Endothelial cell (in vitro differentiated cells): ENCODE measurements at regions not wholly inside any gene's neighbourhood (a gene's known extent, or its start where the extent isn't known, plus 50 kb on each side); places are given as distances from the start of the nearest gene placed in this dataset.

Source experiments
- DNase-seq: peaks from one replicate; pipeline ENCODE4 v3.0.0; 2021; ENCODE audit warnings: low spot score
- H3K27ac Mint-ChIP-seq: one replicate; pipeline ENCODE4 v1.8.0; 2021; ENCODE audit warnings: mixed read lengths, inconsistent platforms; ENCODE audit not compliant: unreplicated experiment
- H3K27me3 Mint-ChIP-seq: one replicate; pipeline ENCODE4 v1.8.0; 2021; ENCODE audit warnings: mild to moderate bottlenecking, moderate library complexity, mixed read lengths, inconsistent platforms; ENCODE audit not compliant: unreplicated experiment
- H3K36me3 Mint-ChIP-seq: one replicate; pipeline ENCODE4 v1.8.0; 2021; ENCODE audit warnings: mild to moderate bottlenecking, low read depth, mixed read lengths, inconsistent platforms; ENCODE audit not compliant: unreplicated experiment
- H3K4me1 Mint-ChIP-seq: one replicate; pipeline ENCODE4 v1.8.0; 2021; ENCODE audit warnings: mild to moderate bottlenecking, mixed read lengths, inconsistent platforms; ENCODE audit not compliant: unreplicated experiment
- H3K4me3 Mint-ChIP-seq: one replicate; pipeline ENCODE4 v1.8.0; 2021; ENCODE audit warnings: mild to moderate bottlenecking, mixed read lengths, inconsistent platforms; ENCODE audit not compliant: unreplicated experiment
- H3K9me3 Mint-ChIP-seq: one replicate; pipeline ENCODE4 v1.8.0; 2021; ENCODE audit warnings: mixed read lengths, inconsistent platforms; ENCODE audit not compliant: unreplicated experiment
- CTCF ChIP-seq: fragments of 200-600 bp; sonication (generic); IDR thresholded peaks from one replicate; pipeline ENCODE4 v1.5.0; 2021; ENCODE audit warnings: antibody characterized with exemption; ENCODE audit not compliant: unreplicated experiment

- DNase-seq: no peak
- H3K9me3 Mint-ChIP-seq: no peaks in the 10 kb centered on the region
- H3K27ac Mint-ChIP-seq: no peak overlapping the region
These were observed 53.5 kb upstream of the PTPN1 start for GRCh38 chr20:50456452-50457324.

GRCh38 chr20:50459124-50459918 lies 50.9 kb upstream of the PTPN1 start:
- Mint-ChIP-seq H3K36me3 (no peaks in the 10 kb centered on the region), H3K4me3 (no peak overlapping the region), H3K27ac (no peak overlapping the region), H3K9me3 (no peaks in the 10 kb centered on the region), H3K4me1 (no peaks in the 10 kb centered on the region), H3K27me3 (no peaks in the 10 kb centered on the region)
- no peak for TF ChIP-seq CTCF
- DNase-seq: no peak

More at GRCh38 chr20:50456452-50457324, 53.5 kb upstream of the PTPN1 start:
- TF ChIP-seq CTCF: no peak
- no peaks in the 10 kb centered on the region for H3K27me3 Mint-ChIP-seq
- H3K4me1 Mint-ChIP-seq: no peaks in the 10 kb centered on the region
- no peak overlapping the region for H3K4me3 Mint-ChIP-seq
- H3K36me3 Mint-ChIP-seq: no peaks in the 10 kb centered on the region

GRCh38 chr20:50460115-50460607 lies 50.0 kb upstream of the PTPN1 start:
- Mint-ChIP-seq H3K27me3 (no peaks in the 10 kb centered on the region), H3K36me3 (no peaks in the 10 kb centered on the region), H3K9me3 (no peaks in the 10 kb centered on the region), H3K4me3 (no peak overlapping the region), H3K27ac (no peak overlapping the region), H3K4me1 (no peaks in the 10 kb centered on the region)
- DNase-seq: no peak
- no peak for TF ChIP-seq CTCF
